Body of pancreas (tissue), 4 donors: ENCODE measurements at regions not wholly inside any gene's neighbourhood (a gene's known extent, or its start where the extent isn't known, plus 50 kb on each side); places are given as distances from the start of the nearest gene placed in this dataset.

ENCODE experiments used
- CTCF ChIP-seq, 7 experiments: fragments of 450-650 bp in 4 of 7; fragments of 200-600 bp in 3 of 7; sonication (generic) in 3 of 7; IDR thresholded peaks; one replicate each; pipeline ENCODE4 v1.5.1; 2016 to 2019; ENCODE audit warnings: antibody characterized with exemption in 7 of 7
- POLR2A ChIP-seq, 3 donors: fragments of 450-650 bp; IDR thresholded peaks; one replicate each; pipeline ENCODE4 v1.6.1; 2016; ENCODE audit warnings: antibody characterized with exemption in 3 of 3, mild to moderate bottlenecking in 2 of 3

GRCh38 chr5:44907396-44907795, 98.6 kb downstream of the MRPS30 start:
- no peak for TF ChIP-seq CTCF (IDR thresholded peaks at IDR 0.05)
- no peak for TF ChIP-seq POLR2A (IDR thresholded peaks at IDR 0.05)
